ENCODE measurements at regions not wholly inside any gene's neighbourhood (a gene's known extent, or its start where the extent isn't known, plus 50 kb on each side); places are given as distances from the start of the nearest gene placed in this dataset.

DNA sequence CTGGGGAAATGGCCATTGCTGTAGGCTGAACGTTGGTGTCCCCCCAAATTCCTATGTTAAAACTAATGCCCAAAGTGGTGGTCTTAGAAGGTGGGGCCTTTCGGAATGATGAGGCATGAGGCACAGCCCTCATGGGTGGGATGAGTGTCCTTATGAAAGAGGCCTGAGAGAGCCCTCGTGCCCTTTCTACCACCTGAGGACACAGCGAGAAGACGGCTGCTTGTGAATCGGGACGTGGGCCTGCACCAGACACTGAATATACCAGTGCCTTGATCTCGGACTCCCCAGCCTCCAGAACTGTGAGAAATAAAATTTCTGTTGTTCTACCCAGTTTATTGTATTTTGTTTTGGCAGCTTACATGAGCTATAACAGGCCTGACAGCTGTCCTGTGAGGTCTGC is 162.9 kb upstream of the B3GAT1 start:
- no peak for DNase-seq (ENCODE audit: low read depth in 3 of 3, low spot score in 2 of 3)

DNA sequence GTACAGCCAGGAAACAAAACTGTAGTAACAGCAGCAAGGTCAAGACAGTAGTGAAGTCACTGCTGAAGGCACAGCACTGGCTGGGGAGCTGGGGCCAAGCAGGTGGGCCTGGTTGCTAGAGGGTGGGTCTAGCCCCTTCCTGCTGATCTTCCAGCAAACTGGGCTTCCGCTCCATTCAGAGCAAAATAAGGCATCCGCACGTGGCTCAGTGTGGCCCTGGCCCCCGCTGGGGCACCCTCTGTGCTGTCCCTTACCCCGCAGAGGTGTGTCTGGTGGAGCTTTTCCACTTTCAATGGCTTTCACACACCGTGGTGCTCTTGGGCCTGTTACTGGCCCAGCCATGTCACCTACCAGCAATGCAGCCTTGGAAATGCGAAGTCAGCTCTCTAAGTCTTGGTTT is 162.4 kb upstream of the B3GAT1 start:
- DNase-seq (ENCODE audit: low read depth in 3 of 3, low spot score in 2 of 3) = no peak

DNA sequence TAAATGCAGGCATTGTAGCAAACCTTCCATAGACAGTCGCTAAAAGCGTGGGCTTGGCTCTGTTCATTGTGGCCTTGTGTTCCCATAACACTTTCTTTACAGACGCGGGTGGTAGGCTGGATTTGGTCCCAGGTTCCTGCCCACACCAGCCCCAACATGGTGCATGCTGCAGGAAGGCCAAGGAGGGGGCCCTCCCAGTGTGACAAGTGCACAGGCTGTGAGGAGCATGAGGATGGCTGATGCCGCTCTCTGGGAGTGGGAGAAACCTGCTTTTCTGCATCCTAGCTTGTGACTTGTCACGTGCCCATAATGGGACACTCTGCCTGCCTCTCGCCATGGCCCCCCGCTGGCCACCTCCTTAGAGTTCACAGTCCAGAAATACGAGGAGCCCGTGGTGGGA is 161.8 kb upstream of the B3GAT1 start:
- DNase-seq (ENCODE audit: low read depth in 3 of 3, low spot score in 2 of 3) = no peak

DNA sequence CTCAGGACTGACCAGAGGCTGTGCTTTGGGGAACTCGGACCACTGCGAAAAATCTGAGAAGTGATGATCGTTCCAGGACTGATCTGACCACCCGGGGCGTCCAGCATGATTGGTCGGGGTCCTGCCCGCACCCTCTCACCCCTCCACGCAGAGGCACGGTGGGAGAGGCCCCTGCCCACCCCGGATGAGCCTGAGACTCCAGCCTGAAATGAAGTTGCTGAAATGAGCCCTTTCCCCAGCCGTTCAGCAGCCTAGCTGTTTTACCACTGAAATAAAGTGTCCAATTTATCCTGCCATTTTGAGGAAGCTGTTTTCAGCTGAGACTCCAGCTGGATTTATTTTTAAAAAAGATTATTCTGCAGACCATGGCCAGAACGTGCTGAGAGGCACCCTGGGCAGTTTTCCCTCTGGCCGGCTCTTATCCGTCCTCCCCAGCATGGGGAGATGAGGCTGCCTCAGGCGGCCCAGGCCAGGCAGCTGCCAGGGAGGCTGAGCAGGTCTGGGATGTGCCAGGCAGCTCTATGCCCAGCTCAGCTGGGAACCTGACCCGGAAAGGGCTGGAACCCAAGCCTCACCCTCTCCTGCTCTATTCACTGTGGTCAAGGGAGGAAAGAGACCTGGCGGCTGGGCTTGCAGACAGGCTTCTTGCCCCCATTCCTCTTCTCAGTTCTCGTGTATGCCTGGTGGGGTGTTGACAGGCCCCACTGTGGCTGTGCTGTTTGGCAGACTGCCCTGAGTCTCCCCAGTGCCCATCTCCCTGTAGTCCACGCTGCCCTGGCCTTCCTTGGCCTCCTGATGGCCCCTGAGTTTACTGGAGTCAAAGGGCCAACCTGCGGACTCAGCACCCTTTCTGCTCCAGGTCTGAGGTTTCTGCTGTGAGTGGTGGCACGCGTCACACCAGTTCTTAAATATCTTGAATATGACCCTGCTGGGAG is 161.0 kb upstream of the B3GAT1 start:
- no peak for DNase-seq (ENCODE audit: low read depth in 3 of 3, low spot score in 2 of 3)

DNA sequence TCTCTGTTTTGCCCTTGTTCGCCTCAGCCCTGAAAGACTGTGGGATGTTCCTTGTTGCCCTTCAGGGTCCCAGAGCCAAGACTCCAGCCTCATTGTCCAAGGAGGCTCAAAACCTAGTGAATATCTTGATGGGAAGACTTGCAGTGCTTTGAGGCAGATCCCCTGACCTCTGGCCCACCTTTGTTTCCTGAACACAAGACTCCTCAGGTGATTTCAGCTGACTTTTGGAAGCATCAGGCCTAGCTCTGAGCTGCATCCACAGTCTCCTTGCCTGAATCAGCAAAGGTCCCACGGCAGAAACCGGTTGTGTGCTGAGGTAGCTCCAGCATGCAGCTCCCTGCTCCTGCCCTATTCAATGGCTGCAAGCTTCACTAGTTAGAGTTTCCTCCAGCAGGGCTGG is 159.3 kb upstream of the B3GAT1 start:
- DNase-seq (ENCODE audit: low read depth in 3 of 3, low spot score in 2 of 3) = no peak

DNA sequence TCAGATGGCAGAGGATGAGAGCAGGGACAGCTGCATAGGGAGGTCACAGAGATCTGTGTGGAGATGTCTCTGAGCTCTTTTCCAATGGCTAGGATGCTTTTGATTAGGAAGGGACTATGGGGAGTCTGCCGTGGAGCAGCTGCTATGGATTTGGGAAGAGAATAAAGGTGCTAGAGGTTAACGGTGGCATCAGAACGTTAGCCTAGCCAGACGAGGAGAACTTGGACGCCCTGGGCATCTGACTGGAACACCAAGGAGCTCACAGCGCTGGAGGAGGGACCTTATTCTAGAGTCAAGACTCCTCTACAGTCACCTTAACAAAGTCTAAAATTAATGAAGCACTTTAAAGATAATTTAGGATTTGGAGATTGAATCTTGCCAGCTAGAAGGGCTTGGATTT is 157.2 kb upstream of the B3GAT1 start:
- no peak for DNase-seq (ENCODE audit: low read depth in 3 of 3, low spot score in 2 of 3)

DNA sequence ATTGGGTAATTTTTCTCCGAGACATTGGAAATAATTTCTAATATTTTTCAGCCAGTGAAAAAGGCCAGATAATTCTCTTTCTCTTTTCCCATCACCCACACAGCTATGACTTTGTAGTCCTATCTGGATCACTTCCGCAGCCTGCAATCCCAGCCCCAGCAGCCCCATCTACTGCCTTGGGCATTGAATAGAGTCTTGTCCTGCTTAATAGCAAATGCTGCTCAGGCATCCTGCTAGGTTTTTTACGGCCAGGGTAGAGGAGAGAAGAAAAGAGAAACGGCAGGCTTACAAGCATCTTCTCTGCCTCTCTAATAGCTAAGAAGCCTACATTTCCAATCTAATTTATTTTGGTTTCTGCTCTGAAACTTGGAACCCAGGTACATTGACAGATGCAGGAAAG is 154.3 kb upstream of the B3GAT1 start:
- DNase-seq (ENCODE audit: low read depth in 3 of 3, low spot score in 2 of 3) = no peak

DNA sequence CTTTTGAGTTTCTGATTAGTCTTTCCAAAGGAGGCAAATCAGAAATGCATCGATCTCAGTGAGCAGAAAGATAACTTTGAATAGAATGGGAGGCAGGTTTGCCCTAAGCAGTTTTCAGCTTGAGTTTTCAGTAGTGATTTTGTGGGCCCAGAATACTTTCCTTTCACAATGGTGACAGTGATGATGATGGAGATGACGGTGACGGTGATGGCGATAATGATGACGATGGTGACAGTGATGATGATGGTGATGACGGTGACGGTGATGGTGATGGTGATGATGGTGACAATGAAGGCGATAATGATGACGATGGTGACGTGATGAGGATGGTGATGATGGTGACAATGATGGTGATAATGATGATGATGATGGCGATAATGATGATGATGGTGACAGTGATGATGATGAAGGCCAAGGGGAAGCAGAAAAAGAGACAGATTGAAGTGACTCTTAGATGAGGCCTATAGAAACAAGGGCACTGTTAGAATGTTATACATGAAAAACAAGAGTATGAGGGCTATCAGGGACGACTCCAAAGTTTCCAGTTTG is 153.4 kb upstream of the B3GAT1 start:
- no peak for DNase-seq (ENCODE audit: low read depth in 3 of 3, low spot score in 2 of 3)

DNA sequence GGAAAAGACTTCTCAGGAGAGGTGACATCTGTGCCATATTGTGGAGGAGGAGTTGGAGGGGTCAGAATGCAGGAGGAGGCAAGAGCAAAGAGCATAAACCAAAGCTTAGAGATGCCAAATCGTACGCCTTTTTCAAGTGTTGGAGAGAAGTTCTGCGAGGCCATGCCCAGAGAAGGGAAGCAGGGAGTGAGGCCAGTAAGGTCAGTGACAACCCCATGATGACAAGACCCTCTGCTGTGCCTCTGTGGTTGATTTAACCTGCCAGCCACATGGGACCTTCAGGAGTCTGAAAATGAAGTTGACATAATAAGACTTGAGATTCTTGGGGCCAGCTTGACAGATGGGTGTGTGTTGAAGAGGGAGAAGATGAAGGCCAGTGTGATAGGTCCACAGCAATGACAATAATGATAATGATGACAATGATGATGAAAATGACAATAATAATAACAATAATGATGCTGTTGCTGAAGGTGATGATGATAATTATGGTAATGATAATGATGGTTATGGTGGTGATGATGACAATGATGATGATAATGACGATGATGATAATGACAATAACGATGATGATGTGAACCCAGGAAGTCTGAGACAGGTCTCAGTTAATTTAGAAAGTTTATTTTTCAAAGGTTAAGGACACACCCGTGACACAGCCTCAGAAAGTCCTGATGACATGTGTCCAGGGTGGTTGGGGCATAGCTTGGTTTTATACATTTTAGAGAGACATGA is 152.6 kb upstream of the B3GAT1 start:
- DNase-seq (ENCODE audit: low read depth in 3 of 3, low spot score in 2 of 3) = no peak

DNA sequence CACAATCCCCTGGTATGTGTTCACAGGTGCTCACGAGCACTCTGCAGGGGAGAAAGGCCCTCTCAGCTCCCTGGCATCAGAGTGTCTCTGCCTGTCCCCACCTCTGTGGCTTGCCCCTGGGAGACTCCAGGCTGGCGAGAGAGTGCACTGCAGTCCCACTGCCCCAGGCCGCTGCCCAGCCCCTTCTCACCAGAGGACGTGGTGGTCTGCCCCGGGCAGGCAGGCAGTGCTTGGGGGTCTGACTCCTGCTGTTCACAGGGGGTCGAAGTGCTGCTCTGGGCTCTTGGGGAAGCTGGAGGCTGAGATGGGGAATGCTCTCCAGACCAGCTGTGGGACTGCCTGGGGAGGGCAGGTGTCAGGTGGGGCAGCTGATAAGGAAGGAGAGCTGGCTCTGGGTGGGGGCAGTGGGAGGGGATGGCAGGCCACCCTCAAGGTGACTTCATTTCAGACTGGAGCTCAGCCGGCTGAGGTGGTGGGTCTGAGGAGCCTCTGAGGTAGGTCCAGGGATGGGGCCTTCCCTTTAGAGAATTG is 151.0 kb upstream of the B3GAT1 start:
- no peak for DNase-seq (ENCODE audit: low read depth in 3 of 3, low spot score in 2 of 3)

DNA sequence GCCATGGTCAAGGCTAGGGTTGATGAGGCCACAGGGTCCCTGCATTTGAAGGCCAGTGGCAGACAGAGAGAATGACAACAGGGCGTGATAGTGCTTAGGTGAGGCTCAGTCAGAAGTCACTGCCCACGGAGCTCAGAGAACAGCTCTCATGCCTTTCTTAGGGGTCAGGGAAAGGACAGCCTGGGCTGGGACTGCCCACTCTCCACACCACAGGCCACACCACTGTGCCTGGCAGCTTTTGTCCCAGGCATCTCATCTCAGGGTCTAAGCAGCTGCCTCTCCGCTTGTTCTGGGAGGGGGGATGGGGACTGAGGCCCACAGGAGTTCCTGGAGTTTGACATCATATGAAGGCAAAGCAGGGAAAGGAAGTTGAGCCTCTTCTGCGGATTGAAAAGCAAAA is 150.2 kb upstream of the B3GAT1 start:
- DNase-seq (ENCODE audit: low read depth in 3 of 3, low spot score in 2 of 3) = no peak

DNA sequence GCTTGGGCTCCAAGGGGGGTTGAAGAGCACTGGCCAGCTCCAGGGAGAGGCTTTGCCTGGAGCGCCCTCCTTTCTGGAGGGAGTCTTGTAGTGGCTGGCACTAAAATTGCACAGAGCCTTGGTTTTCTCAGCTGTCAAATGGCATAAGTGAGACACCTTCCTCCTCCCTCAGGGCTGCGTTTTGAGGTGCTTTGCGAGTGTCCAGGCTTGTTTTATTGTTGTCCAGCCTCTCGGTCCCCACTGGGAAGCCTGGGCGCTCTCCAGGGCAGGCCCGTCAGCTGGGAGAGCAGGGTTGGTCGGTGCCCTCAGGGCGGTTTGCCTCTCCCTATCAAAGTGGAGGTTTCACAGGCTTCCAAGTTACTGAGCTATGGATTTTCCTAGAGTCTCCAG is 149.3 kb upstream of the B3GAT1 start:
- no peak for DNase-seq (ENCODE audit: low read depth in 3 of 3, low spot score in 2 of 3)

DNA sequence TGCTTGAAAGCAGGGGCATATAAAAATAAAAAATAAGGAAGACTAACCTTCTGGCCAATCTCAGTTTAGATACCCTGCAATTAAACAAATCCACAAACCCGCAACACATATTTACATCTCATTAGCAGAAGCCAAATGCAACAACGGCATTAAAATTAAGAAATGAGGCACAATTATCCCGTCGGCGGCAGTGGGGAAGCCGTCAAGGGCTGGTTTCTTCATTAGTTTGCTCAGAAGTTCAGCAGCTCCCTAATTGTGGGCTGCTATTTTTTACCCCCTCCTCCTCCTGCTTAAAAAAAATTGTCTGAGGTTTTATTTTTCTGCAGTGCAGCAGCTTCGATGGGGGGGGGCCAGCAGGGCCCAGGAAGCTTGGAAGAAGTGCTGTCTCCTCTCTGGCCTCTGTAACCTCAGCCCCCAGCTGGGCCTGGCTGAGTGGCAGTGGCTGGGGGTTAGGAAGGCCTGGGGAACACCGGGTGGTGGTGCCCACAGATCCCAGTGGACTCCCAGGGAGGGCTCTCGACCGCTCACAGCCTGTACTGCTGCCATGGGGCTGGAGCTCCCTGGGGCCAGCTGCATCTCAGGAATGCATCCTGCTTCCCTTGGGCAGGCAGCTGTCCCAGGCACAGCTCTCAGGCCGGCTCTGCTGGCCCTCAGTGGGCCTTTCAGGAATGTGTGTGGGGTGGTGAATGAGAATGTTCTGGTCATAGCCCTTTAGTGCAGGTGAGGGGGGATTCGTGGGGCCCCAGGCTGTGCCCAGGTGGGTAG is 148.7 kb upstream of the B3GAT1 start:
- DNase-seq (ENCODE audit: low read depth in 3 of 3, low spot score in 2 of 3) = no peak

DNA sequence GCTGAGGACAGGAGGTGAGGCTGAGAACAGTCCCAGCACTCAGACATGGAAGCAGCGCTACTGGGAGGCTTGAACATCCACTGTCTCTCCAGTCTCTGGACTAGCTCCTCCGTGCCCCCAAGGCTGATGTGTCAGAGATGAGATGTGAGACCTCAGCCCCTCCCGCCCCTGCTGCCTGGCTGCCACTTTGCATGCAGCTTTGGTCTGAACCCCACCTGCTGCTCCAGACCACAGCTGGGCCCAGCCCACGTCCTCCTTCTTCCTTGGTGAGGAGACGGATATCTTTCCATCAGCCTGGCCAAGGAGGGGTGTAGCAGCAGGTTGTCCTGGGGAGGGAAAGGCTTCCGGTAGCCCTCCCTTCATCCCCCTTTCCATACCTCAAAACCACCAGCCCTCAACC is 148.0 kb upstream of the B3GAT1 start:
- no peak for DNase-seq (ENCODE audit: low read depth in 3 of 3, low spot score in 2 of 3)

DNA sequence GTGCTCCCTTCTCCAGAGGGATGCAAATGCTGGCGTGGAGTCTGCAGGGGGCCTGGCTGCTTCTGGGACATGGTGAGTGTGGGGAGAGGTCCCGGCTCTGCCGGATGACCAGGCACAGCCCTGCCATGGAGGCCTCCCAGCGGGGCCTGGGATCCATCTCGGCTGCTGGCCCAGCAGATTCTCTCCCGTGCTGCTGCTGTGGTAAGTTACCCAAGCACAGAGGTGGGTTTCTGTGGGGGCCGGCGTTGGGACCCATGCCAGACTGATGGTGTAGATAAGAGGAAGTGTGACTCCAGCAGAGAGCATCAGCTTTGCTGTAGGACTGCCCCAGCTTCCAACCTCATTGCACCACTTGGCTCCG is 147.5 kb upstream of the B3GAT1 start:
- no peak for DNase-seq (ENCODE audit: low read depth in 3 of 3, low spot score in 2 of 3)

DNA sequence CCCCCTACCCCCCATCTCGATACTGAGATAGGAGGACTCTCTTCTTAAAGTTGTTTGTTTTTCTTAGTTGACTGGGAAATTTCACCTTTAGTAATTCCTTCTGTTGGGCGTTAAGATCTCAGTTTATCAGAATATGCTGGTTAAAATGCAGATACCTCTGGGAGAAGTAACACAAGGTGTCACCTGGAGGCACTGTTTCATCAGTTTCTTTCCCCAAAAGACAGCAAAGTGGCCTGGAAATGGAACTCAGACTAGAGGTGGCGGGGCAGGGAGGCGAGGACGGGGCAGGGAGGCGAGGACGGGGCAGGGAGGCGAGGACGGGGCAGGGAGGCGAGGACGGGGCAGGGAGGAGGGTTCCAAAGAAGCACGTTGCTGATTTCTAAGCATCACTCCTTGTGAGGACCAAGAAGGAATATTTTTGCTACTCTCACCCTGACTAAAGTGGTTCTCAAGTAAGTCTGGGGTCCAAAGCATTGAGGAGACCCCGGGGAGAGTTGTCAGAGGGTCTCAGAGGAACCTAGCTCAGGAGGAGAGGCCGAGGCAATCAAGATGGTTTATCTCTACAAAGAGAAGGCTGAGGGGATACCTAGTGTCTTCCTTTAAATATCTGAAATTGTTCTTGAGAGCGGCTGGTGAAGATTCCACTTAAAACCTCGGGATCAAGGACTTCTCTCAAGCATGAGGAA is 147.0 kb upstream of the B3GAT1 start:
- no peak for DNase-seq (ENCODE audit: low read depth in 3 of 3, low spot score in 2 of 3)

DNA sequence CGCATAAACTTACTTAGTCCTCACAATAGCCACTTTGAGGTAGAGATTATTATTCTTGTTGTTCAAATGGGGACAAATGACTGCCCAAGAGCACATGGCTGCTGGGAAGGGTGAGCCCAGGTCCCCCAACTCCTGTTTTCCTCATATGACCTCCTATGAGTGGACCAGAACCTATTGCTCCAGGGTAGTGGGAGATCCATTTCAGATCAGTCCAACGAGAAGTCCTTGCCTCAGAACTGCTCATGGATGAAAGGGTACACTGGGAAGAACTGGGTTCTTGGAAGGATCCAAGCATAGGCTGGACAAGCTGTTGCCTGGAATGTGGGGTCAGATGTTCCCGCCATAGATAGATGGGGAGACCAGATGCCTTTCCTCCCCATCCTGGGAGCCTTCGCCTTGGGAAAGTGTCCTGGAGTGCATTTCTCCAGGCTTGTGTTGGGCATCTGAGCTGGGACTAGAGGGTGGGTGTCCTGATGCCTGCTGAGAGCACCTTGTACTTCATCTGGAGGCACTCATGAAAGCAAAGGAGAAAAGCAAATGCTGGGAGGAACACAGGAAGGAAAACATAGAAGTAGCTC is 146.3 kb upstream of the B3GAT1 start:
- DNase-seq (ENCODE audit: low read depth in 3 of 3, low spot score in 2 of 3) = no peak

DNA sequence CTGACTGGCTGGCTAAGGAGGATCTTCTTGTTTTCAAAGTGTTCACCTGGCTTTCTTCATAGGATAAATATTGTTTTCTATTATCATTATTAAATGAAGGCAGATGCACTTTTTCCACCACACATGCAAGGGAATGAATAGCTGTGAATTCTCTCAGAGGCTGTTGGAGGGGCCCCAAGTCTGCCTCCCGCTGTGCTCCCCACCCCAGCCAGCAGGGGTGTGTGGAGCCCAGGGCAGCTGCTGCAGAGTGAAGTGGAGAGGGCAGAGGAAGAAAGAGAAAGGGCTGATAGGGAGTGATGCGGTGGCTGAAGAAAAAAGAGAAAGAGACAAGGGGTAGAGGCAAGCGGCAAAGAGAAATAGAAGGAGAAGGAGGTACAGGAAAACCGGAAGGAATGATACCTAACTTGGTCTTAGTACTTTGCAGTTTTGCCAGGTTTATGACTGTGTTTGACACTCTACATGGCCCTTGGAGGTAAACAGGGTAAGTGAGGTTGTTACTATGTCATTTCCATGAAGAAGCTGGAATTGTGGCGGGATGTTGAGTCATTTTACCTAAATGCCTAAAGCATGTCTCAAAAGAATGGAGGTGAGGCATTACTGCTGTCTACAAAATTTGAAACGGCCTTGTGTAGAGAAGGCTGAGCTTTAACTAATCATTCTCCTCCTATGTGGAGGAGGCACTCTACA is 145.7 kb upstream of the B3GAT1 start:
- no peak for DNase-seq (ENCODE audit: low read depth in 3 of 3, low spot score in 2 of 3)

DNA sequence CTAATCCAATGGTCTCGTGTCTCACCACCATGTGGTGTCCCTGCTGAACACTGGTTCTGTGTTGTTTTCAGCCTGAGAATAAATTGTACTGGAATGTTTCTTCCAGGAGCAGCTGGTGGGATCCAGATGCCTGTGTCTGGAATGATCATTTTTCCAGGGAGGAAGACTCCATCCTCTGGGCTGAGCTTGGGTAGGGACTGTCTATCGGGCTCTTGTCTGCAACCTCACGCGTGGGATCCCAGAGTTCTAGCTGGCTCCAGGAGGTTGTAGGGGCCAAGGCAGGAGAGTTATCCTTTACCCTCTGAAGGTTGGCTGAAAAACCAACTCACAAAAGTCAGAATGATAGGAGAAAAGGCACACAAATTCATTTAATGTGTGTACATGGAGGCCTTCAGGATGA is 144.1 kb upstream of the B3GAT1 start:
- DNase-seq (ENCODE audit: low read depth in 3 of 3, low spot score in 2 of 3) = no peak

All from right renal cortex interstitium (tissue), 3 donors.